ENCODE measurements at regions not wholly inside any gene's neighbourhood (a gene's known extent, or its start where the extent isn't known, plus 50 kb on each side); places are given as distances from the start of the nearest gene placed in this dataset.

DNA sequence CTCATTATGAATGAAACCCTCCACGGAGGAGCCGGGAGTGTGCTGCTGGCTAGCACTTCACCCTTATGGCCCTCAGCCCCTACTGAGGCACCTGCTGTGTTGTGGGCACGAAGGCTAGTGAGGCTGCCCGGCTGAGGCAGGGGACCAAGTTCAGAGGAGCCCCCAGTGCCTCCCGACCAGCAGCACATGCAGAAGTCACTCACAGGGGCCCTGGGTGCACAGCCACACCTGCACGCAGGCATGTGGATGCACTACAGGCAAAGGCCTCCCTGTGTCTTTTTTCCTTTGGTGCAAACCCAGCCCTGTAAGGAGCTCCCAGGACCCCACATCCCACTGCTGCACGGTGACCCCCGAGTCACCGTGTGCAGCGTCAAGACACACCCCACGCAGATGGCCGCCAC lies 261.5 kb downstream of the BRD1 start:
- Mint-ChIP-seq H3K27ac (no peak overlapping the region), H3K9me3 (peaks cover 60% of the 10 kb centered on the region), H3K36me3 (ENCODE audit: low read depth) (no peaks in the 10 kb centered on the region), H3K4me3 (no peak overlapping the region), H3K4me1 (ENCODE audit: low read depth) (no peaks in the 10 kb centered on the region), H3K27me3 (ENCODE audit: insufficient read depth) (no peaks in the 10 kb centered on the region; the same call in 1 of the 2 replicates)
- DNase-seq, result no peak
- TF ChIP-seq, protein P1, sequence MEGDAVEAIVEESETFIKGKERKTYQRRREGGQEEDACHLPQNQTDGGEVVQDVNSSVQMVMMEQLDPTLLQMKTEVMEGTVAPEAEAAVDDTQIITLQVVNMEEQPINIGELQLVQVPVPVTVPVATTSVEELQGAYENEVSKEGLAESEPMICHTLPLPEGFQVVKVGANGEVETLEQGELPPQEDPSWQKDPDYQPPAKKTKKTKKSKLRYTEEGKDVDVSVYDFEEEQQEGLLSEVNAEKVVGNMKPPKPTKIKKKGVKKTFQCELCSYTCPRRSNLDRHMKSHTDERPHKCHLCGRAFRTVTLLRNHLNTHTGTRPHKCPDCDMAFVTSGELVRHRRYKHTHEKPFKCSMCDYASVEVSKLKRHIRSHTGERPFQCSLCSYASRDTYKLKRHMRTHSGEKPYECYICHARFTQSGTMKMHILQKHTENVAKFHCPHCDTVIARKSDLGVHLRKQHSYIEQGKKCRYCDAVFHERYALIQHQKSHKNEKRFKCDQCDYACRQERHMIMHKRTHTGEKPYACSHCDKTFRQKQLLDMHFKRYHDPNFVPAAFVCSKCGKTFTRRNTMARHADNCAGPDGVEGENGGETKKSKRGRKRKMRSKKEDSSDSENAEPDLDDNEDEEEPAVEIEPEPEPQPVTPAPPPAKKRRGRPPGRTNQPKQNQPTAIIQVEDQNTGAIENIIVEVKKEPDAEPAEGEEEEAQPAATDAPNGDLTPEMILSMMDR (IDR thresholded peaks at IDR 0.05), result no peak

DNA sequence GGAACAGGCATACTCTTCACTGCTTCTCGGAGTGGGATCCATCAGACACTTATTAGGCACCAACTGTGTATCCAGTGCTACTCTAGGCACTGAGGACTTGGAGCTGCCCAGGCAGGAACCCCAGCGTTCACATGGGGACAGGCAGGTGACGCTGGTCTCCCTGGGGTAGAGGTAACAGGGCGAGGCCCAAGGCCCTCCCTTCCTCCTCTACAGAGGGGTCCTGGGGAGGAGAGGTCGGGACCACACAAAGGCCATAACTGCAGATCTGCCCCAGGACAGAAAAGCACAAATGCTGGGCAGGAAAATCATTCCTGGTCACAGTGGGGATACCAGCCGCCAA lies 262.2 kb downstream of the BRD1 start:
- no peak overlapping the region for H3K27ac Mint-ChIP-seq
- no peaks in the 10 kb centered on the region for H3K4me1 Mint-ChIP-seq (ENCODE audit: low read depth)
- no peak for DNase-seq
- TF ChIP-seq, protein P1 (IDR thresholded peaks at IDR 0.05), result no peak
- H3K9me3 Mint-ChIP-seq, result peaks cover 60% of the 10 kb centered on the region
- H3K36me3 Mint-ChIP-seq (ENCODE audit: low read depth), result no peaks in the 10 kb centered on the region
- H3K4me3 Mint-ChIP-seq, result no peak overlapping the region
- H3K27me3 Mint-ChIP-seq (ENCODE audit: insufficient read depth), result no peaks in the 10 kb centered on the region

DNA sequence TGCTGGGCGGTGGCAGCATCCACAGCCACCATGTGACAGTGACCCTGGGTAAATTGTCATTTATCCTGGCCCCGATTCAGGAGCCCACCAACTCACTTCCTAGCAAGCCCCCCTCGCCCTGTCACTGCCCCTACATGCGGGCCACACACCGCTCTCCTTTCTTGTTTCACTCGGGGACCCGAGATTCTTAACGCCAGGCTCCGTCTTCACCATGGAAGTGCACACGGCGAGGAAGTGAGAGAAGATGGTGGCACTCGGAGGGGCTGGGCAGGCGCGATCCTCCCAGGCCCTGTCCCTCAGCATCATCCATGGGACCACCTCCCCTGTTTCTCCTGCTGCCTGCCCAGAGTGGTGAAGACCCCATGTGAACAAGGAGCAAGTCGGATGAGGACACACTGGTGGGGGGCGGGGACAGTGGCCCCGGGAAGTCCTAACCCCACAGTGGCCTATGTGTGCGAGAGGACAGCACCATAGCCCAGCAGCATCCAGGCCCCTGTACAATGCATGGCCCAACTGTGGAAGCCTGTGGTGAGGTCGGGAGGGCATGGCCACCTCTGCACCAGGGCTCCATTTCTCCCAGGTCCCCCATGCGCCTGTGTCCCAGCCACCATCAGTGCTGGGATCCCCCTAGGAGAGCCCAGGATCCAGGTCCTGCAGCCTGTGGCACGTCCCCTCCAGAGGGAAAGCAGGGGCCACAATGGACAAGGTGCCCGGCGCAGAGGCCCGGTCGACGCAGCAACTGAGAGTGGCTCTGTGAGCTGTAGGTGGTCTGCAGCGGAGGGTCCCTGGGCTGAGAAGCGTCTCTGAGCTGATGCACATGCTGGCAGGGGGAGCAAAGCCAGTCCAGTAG lies 262.8 kb downstream of the BRD1 start:
- peaks cover 62% of the 10 kb centered on the region for H3K9me3 Mint-ChIP-seq
- no peaks in the 10 kb centered on the region for H3K36me3 Mint-ChIP-seq (ENCODE audit: low read depth)
- no peak for DNase-seq
- TF ChIP-seq, protein P1 (IDR thresholded peaks at IDR 0.05), result no peak
- no peak overlapping the region for H3K4me3 Mint-ChIP-seq
- no peak overlapping the region for H3K27ac Mint-ChIP-seq
- H3K27me3 Mint-ChIP-seq (ENCODE audit: insufficient read depth), result no peaks in the 10 kb centered on the region
- no peaks in the 10 kb centered on the region for H3K4me1 Mint-ChIP-seq (ENCODE audit: low read depth)

DNA sequence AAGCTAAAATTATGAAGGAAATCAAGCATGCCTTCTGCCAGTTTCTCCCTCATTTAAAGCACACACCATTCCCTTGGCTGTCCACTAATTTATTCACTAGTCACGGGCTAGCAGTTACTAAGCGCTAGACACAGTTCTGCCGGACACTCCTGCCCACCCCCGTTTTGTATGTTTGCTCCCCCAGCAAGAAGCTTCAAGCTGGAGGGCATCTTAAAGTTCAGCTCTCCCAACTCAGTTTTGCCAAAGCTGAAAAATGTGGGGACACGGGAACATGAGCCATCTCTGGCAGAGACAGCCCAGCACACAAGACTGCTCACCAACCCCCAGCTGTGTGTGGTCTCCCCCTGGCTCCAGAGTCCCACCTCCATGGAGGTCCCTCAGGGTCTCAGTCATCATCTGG lies 263.6 kb downstream of the BRD1 start:
- H3K4me1 Mint-ChIP-seq (ENCODE audit: low read depth), result no peaks in the 10 kb centered on the region
- H3K9me3 Mint-ChIP-seq, result peaks cover 60% of the 10 kb centered on the region
- TF ChIP-seq, protein P1 (IDR thresholded peaks at IDR 0.05), result no peak
- no peaks in the 10 kb centered on the region for H3K27me3 Mint-ChIP-seq (ENCODE audit: insufficient read depth)
- H3K4me3 Mint-ChIP-seq, result no peak overlapping the region
- no peak overlapping the region for H3K27ac Mint-ChIP-seq
- no peak for DNase-seq
- no peaks in the 10 kb centered on the region for H3K36me3 Mint-ChIP-seq (ENCODE audit: low read depth)

DNA sequence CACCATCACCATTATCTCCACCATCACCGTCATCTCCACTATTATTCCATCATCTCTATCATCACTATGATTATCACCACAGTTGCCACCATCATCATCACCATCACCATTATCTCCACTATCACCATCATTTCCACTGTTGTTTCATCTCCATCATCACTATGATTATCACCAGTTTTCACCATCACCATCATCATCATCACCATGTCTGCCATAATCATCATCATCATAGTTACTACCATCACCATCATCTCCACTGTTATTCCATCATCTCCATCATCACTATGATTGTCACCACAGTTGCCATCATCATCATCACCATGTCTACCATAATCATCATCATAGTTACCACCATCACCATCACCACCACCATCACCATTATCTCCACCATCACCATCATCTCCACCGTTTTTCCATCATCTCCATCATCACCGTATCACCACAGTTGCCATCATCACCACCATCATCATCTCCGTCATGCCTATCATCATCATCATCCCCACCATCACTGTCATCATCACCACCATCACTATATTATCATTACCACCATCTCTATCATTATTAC lies 264.9 kb downstream of the BRD1 start:
- Mint-ChIP-seq H3K4me1 (ENCODE audit: low read depth) (no peaks in the 10 kb centered on the region), H3K9me3 (peaks cover 54% of the 10 kb centered on the region), H3K36me3 (ENCODE audit: low read depth) (no peaks in the 10 kb centered on the region), H3K27me3 (ENCODE audit: insufficient read depth) (no peaks in the 10 kb centered on the region), H3K27ac (no peak overlapping the region), H3K4me3 (no peak overlapping the region)
- DNase-seq, result no peak
- TF ChIP-seq, protein P1 (IDR thresholded peaks at IDR 0.05), result no peak
